HepG2 (cell line): ENCODE measurements at regions not wholly inside any gene's neighbourhood (a gene's known extent, or its start where the extent isn't known, plus 50 kb on each side); places are given as distances from the start of the nearest gene placed in this dataset.

Experiments used
- FOXP1 ChIP-seq, 2 experiments: fragments of 450-650 bp in 1 of 2; IDR thresholded peaks; 2 replicates each; pipeline ENCODE4 v1.6.1; 2017 to 2018; ENCODE audit warnings: antibody characterized with exemption in 1 of 2
- KLF16 ChIP-seq, 2 experiments: sonication (generic) in 1 of 2; formaldehyde crosslinking in 1 of 2; IDR thresholded peaks; 2 replicates each; pipeline versions ENCODE4 v1.6.1 to v1.8.0; 2016 to 2023; ENCODE audit warnings: missing genetic modification reagents in 2 of 2, missing compliant biosample characterization in 1 of 2
- MYNN ChIP-seq: sonication (generic); formaldehyde crosslinking; IDR thresholded peaks from 2 replicates; pipeline ENCODE4 v1.4.0; 2020; ENCODE audit warnings: mild to moderate bottlenecking, low read depth, missing genetic modification reagents
- TFAP4 ChIP-seq: sonication (generic); IDR thresholded peaks from 2 replicates; pipeline ENCODE4 v1.6.1; 2016; ENCODE audit warnings: low read depth, borderline replicate concordance
- ZBTB10 ChIP-seq: sonication (generic); formaldehyde crosslinking; IDR thresholded peaks from 2 replicates; pipeline ENCODE4 v1.4.0; 2020; ENCODE audit warnings: missing genetic modification reagents, borderline replicate concordance
- ZBTB33 ChIP-seq: sonication (generic); formaldehyde crosslinking; IDR thresholded peaks from 2 replicates; pipeline ENCODE4 v1.4.0; 2020; ENCODE audit warnings: missing genetic modification reagents
- ZNF503 ChIP-seq: sonication (generic); formaldehyde crosslinking; IDR thresholded peaks from 2 replicates; pipeline ENCODE4 v1.4.0; 2020; ENCODE audit warnings: missing genetic modification reagents
- ZNF513 ChIP-seq: sonication (generic); formaldehyde crosslinking; conservative IDR thresholded peaks from 2 replicates; pipeline ENCODE4 v1.5.0; 2020; ENCODE audit warnings: missing genetic modification reagents

GRCh38 chr2:60249879-60250278 is 303.6 kb downstream of the BCL11A start (continued):
- TF ChIP-seq TFAP4, result no peak
- TF ChIP-seq ZBTB33 (CRISPR knock-in tag), result no peak
- TF ChIP-seq MYNN, result no peak
- no peak for TF ChIP-seq ZNF513 (CRISPR knock-in tag)
- TF ChIP-seq KLF16 (CRISPR knock-in tag; IDR thresholded peaks at IDR 0.05), result no peak
- no peak for TF ChIP-seq FOXP1 (IDR thresholded peaks at IDR 0.05)
- no peak for TF ChIP-seq FOXP1 (CRISPR knock-in tag; IDR thresholded peaks at IDR 0.05)
- no peak for TF ChIP-seq ZBTB10 (CRISPR knock-in tag)
- TF ChIP-seq ZNF503 (CRISPR knock-in tag), result no peak
